ENCODE measurements at regions not wholly inside any gene's neighbourhood (a gene's known extent, or its start where the extent isn't known, plus 50 kb on each side); places are given as distances from the start of the nearest gene placed in this dataset.
"Not testable (repeated sequence)": the region's sequence is repeated elsewhere in the genome, so short reads cannot be mapped to it uniquely, and the experiment has no call there.

- DNase-seq (ENCODE audit: low read depth, low spot score), result no peak
Observed at GRCh38 chr10:130350996-130351395, 214.8 kb downstream of the GLRX3 start.

- DNase-seq (ENCODE audit: low read depth, low spot score), result no peak
Observed at GRCh38 chr10:130351466-130352290, 215.5 kb downstream of the GLRX3 start.

GRCh38 chr10:130352291-130352645, 216.1 kb downstream of the GLRX3 start:
- no peak for DNase-seq (ENCODE audit: low read depth, low spot score)

GRCh38 chr10:130353928-130354572, 217.9 kb downstream of the GLRX3 start:
- DNase-seq (ENCODE audit: low read depth, low spot score), result no peak

GRCh38 chr10:130354573-130354954, 218.4 kb downstream of the GLRX3 start:
- DNase-seq (ENCODE audit: low read depth, low spot score), result no peak

- no peak for DNase-seq (ENCODE audit: low read depth, low spot score)
Observed at GRCh38 chr10:130354976-130355795, 219.0 kb downstream of the GLRX3 start.

GRCh38 chr10:130356429-130356828, 220.2 kb downstream of the GLRX3 start:
- DNase-seq (ENCODE audit: low read depth, low spot score), result not testable (repeated sequence)

GRCh38 chr10:130357226-130357625, 221.0 kb downstream of the GLRX3 start:
- no peak for DNase-seq (ENCODE audit: low read depth, low spot score)

GRCh38 chr10:130357951-130358350, 221.8 kb downstream of the GLRX3 start:
- DNase-seq (ENCODE audit: low read depth, low spot score), result no peak

- no peak for DNase-seq (ENCODE audit: low read depth, low spot score)
Observed at GRCh38 chr10:130358981-130359650, 222.9 kb downstream of the GLRX3 start.

- DNase-seq (ENCODE audit: low read depth, low spot score), result no peak
Observed at GRCh38 chr10:130359711-130360110, 223.5 kb downstream of the GLRX3 start.

- DNase-seq (ENCODE audit: low read depth, low spot score), result no peak
Observed at GRCh38 chr10:130360826-130361311, 224.7 kb downstream of the GLRX3 start.

GRCh38 chr10:130361351-130362105, 225.3 kb downstream of the GLRX3 start:
- DNase-seq (ENCODE audit: low read depth, low spot score), result no peak

GRCh38 chr10:130362308-130362761, 226.1 kb downstream of the GLRX3 start:
- no peak for DNase-seq (ENCODE audit: low read depth, low spot score)

GRCh38 chr10:130363051-130363450, 226.9 kb downstream of the GLRX3 start:
- DNase-seq (ENCODE audit: low read depth, low spot score), result no peak

GRCh38 chr10:130363899-130364445, 227.8 kb downstream of the GLRX3 start:
- no peak for DNase-seq (ENCODE audit: low read depth, low spot score)

GRCh38 chr10:130364631-130365411, 228.6 kb downstream of the GLRX3 start:
- DNase-seq (ENCODE audit: low read depth, low spot score), result no peak

GRCh38 chr10:130368761-130369560, 232.8 kb downstream of the GLRX3 start:
- DNase-seq (ENCODE audit: low read depth, low spot score), result no peak
